Medulla oblongata (tissue), 1 donor: ENCODE measurements at regions not wholly inside any gene's neighbourhood (a gene's known extent, or its start where the extent isn't known, plus 50 kb on each side); places are given as distances from the start of the nearest gene placed in this dataset.

Source experiments
- DNase-seq: peaks from one replicate; pipeline ENCODE4 v3.0.0-alpha.2; 2015; ENCODE audit errors: extremely low spot score

DNA sequence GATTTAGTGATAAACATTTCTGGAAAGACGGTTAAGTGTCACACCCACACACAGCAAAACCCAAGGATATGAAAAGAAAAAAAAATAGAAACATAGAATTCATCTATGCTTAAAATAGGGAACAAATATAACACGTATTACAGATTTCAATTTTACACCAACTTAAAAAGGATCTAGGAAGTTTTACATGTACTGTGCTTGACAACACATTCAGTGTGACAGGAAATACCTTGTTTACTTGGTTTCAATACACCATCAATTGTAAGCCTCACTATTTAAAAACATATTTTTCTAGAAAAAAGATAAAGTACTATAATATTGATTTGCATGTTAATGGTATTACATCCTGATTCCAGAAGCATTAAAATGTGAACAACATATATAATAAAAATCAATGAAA lies 77.0 kb upstream of the SPRY1 start:
- no peak for DNase-seq

DNA sequence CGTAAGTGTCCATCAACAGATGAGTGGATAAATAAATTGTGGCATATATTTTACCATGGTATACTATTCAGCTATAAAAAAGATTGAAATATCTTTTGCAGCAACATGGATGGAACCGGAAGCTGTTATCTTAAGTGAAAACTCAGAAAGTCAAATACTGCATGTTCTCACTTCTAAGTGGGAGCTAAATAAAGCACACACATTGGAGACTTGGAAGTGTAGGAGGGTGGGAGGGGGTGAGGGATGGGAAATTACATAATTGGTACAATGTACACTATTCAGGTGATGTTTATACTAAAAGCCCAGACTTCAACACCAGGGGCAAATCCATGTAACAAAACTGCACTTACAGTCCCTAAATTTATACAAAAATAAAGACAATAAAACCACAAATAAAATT lies 72.6 kb upstream of the SPRY1 start:
- no peak for DNase-seq

DNA sequence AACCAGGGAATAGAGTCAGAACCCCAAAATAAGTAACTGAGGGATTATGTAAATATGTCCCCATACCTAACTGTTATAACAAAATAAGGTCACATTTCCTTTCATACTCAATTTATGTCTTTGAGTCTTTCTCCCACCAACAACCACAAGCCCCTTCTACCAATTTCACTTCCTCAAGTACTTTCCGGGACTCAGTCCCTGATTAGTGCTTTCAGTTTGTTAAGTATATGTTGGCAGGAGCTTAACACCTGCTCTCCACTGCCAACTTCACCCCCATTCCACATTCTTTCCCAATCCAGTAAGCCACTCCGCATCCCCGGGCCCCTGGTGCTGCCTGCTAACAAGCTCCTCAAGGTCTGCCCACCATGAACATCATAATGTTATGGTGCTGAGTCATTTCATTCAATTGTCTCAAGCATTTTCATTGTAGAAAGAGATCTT lies 71.3 kb upstream of the SPRY1 start:
- DNase-seq: no peak

DNA sequence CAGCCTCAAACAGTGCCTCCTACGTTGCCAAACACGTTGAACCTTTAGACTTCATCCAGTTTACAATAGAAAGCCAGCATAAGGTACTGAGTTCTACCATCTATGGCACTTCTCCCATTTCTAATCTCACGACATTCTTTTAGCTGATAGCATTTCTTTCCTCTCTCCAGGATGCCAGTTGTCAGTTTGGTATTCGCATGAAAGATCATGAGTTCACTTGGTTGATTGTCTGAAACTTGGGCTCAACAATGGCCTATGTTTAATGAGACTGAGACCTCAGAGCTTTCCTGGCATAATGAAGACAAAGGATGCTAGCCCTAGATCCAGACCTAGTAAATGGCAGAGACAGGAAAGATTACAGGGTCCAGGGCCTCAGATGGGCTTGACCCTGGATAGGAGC lies 69.2 kb upstream of the SPRY1 start:
- no peak for DNase-seq

DNA sequence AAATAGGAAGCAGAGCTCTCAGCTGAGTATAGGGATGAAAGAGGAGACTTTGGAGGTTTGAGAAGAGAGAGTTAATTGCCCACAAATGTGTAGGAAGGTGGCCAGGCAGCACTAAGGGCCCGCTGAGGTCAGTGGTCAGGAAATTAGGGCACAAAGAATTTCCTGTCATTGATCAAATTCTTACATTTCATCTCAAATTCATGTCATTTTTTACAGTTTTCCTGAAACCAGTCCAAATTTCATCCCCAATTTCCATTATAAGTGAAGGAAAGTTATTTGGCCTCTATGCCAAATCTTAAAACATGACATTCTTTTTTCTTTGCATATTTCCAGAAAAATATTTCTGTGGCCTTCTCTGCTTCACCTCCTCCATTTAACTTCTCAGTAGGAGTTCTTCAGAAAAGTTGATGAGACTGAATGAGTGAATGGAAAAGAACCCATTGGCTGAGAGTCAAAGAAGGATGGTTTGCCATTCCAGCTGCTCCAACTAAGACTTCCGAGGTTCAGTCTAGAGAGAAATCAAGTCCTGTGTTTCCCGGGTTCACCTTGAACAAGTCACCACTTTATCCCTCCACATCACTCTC lies 68.7 kb upstream of the SPRY1 start:
- no peak for DNase-seq

DNA sequence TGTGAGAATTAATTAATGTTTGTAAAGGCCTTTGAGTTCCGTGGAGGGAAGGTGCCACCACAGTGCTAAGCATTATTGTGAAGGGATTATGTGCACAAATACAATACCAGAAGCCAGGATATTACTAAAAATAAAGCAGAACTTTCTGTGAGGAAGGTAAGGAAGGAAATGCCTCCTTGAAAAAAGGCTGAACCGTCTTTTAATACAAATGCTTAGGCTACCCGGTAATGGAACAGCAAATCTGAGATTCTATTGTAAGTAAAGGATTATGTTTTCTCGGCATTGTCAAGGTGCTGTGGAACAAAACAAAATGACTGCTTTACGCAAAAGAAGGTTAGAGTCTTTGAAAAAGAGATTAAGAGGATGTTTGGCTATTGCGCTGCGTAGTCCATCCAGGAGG lies 57.9 kb upstream of the SPRY1 start:
- no peak for DNase-seq

DNA sequence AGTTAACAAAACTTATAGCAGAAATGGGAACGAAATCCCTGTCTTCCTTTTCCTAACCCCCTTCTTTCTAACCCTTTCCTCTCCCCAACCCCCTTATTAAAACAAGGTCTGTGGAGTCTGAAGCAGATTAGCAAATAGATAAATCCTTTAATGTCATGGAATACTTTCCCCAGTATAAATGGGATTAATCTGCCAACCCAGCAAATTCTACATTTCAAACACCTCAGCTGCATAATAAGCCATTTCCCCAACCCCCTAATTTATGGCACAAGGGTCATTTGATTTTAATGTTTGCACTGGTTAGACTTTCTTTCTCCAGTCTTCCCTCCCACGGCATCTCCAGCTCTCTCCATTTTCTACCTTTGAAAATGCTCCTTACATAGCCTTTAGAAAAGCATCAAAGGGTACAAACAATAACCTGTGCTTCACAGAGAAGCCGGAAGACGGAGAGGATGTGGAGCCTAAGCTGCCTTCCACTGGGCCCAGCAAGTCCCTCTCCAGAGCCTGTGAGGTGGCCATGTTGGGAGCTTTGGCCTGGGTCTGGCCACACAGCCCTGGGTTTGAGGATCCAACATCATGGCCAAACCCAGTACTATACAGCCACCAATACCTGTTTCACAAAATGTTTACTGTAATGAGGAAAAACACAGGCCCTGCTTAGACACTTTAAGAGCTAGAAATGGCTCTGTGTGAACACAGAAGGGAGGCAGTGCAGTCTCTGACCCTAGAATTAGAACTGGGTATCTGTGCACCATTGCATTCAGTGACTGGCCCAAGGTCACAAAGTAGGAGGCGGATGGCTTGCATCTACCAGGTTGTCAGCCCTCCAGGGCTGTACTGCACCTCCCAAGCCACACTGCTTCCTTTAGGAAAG lies 56.9 kb upstream of the SPRY1 start:
- DNase-seq: no peak

DNA sequence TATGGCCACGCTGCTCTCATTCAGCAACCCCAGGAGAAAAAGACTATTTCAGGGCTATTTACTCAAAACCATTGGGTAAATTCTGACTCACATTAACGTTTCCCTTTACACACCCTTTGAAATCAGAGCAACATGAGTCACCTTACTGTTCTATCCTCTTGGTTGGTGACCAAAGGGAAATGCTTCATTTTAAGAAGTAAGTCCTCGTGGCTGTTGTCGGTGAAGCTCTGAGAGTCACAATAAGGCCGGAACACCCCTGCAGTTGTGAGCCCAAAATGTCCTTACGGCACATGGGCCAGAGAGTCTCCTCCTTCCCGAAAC lies 56.3 kb upstream of the SPRY1 start:
- no peak for DNase-seq

DNA sequence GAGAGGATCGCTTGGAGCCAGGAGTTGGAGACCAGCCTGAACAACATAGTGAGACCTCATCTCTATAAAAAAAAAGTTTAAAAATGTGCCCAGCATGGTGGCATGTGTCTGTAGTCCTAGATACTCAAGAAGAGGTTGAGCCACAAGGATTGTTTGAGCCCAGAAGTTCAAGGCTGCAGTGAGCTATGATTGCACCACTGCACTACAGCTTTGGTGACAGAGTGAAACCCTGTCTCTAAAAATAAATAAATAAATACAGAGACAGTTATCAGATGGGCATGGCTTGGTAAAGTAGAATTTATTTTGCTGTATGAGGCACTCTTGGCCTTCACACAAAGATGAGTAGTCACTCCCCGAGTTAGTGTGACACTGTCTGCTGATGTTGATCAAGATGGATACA lies 54.1 kb upstream of the SPRY1 start:
- DNase-seq: no peak

DNA sequence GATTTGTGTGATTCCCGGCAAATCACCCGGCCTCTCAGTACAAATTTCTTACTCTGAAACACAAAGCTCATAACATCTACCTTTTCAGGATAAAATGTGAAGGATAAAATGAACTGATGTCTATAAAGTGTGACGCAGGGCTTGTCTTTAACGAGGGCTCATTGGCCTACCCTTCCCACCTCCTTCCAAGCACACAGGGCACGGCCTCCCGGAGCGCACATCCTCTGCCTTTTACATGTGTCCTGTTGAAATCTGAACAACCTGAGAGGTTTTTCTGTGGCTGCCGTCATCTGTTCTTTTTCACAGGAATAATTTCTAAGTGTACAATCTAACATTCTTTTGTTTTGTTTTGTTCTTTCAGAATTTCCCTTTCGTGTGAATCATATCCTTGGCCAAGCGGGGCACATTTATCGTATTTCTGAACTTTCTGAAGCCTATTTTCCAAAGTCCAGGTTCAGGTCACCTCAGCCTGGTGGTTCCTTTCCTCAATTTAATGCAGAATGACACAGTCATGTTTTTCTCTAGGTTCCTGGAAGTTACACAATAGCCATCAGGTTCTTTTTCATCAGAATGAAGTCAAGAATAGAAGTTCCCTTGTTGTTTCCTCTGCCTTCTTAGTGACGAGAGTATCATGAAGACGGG lies 53.1 kb upstream of the SPRY1 start:
- DNase-seq: no peak

DNA sequence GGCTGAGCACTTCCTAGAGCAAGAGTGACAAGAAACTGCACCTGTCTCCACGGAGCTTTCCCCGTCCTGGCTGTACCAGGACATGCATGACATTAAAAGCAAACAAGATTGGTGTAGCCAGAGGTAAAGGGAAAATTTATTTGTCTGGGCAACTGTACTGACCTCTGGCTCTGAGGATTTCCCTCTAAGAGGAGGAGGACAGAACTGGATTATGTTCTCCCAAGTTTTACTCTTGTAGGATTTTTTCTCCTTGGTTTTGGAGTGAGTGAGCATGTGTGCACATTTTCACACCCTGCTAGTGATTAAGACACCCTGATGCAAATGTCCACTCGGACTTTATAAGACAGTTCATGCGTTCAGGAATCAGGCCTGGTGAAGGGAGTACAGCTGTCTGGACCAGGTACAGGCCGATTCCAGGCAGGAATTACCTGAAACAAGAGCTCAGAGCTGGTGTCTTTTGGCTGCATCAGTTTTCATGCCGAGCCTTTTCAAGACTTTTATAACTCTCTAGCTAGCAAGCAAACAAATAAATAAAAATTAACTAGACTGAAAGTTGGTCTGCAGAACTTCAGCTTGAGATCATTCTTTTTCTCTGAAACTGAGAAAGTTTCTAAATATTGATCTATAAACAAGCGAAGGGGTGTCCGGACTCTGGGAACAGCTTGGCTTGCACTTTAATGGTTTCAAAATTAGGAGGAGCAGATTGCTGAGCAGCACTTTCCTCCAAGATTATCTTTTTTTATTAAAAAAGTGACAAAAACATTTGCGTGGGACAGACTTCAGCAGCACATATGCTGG lies 51.3 kb upstream of the SPRY1 start:
- DNase-seq: no peak

DNA sequence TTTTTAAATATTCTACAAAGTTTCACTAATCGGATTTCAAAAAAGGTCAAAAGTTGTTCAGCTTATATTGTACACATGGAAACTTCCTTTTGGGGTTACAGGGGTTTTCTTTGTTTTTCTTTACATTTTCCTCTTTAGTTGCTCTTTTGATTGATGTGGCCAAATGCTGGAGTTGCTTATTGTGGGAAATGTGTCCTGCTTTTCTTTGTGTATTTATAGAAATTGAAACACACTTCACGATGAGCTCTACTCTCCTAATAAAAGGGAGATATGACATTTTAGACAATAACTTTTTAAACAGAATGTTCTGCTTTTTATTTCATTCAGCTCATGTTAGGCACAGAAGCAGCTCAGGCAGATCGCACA lies 50.7 kb upstream of the SPRY1 start:
- no peak for DNase-seq

DNA sequence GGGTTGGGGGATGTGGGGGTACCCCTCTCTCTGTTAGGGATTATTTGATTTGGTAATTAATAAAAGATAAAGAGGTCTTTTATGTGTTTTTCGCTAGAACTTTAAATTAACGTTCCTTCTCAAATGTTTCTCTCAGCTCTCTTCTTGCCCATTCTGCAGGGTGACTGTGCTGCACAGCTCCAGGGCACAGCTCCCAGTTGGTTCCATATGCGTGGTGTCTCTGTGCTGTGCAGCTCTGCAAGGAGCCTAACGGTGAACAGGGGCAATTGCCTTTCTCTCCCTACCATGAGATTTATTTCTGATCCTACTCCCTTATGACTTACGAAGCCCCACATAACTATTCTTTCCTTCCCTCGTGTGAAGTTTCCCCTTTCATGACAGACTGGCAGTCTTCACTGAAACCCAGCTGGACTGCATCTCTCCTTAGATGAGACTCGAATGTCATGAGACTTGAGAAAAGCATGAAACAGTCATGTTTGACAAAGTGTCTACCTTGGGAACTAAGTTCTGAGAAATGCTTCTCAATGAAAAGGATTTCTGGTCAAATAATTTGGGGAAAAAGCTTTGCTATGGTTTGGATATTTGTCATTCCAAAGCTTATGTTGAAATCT lies 50.2 kb upstream of the SPRY1 start:
- no peak for DNase-seq
